ENCODE measurements at regions not wholly inside any gene's neighbourhood (a gene's known extent, or its start where the extent isn't known, plus 50 kb on each side); places are given as distances from the start of the nearest gene placed in this dataset.
A peak's percentile ranks its signal among the peaks of the same experiment; 100 is the strongest.

DNA sequence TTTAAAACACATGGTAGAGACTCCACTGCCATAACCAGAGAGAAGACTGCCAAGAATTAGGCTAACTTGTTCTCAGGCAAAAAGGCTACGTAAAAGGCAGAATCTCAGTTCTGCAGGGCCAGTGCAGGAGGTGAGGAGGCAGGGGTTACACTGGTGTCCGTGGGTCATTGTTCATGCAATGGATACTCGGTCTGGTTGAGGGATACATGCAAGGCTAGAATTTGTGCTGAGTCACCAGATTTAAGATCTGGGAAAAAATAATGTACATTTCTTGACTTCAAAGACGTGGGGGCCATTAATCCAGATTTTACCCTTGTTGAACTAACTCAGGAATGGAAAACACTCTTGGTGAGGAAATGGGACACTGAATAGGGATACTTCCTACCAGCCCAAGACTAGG lies 52.3 kb upstream of the DPH5 start:
- Histone ChIP-seq H3K4me2 (ENCODE audit: low read depth, low read length) (no peak overlapping the region), H3K9me3 (ENCODE audit: low read length) (no peaks in the 10 kb centered on the region), H3K27me3 (ENCODE audit: control insufficient read depth in 1 of 2, insufficient read depth in 2 of 2, low read length in 2 of 2) (no peaks in the 10 kb centered on the region), H3K36me3 (replicated peaks in 1 of 2; ENCODE audit: control insufficient read depth in 1 of 2, insufficient read depth in 2 of 2, low read length in 2 of 2) (no peaks in the 10 kb centered on the region), H3K79me2 (ENCODE audit: insufficient read depth, low read length) (no peaks in the 10 kb centered on the region), H4K20me1 (ENCODE audit: insufficient read depth, low read length) (no peaks in the 10 kb centered on the region), H3K4me1 (ENCODE audit: insufficient read depth, low read length) (no peaks in the 10 kb centered on the region), H3K9ac (ENCODE audit: insufficient read depth, low read depth, low read length) (no peak overlapping the region), H2AFZ (ENCODE audit: low read length) (no peak overlapping the region), H3K27ac (ENCODE audit: extremely low read length, insufficient read depth, low read length) (no peak overlapping the region), H3K4me3 (replicated peaks in 1 of 3; ENCODE audit: insufficient read depth in 1 of 3, low read depth in 2 of 3, low read length in 3 of 3) (no peak overlapping the region)
- FAIRE-seq (no peak), DNase-seq (ENCODE audit: low spot score) (no peak), ATAC-seq (no peak)
- WGBS (ENCODE audit: low lambda C conversion rate) = 89% methylated on average over 4 of the region's 4 CpGs
- in situ Hi-C loops (cut with HindIII; ENCODE audit: extremely low pct_ligation_motif_present, low pct_unique_long_range_greater_than_20kb) (no loop called here), intact Hi-C loops (cut with micrococcal nuclease; ENCODE audit: unreplicated experiment) (no loop called here)
- CTCF ChIA-PET (ENCODE audit: low intra/inter-chr PET ratio, low total read pairs) = no interaction called here
- POLR2A ChIA-PET = no interaction called here
- peak; percentile 93 for TF ChIP-seq MAFF (IDR thresholded peaks at IDR 0.05; ENCODE audit: low read depth, low read length)
- peak; percentile 91 to 96 for TF ChIP-seq MAFK (conservative IDR thresholded peaks at IDR 0.05 in 1 of 2, IDR thresholded peaks at IDR 0.05 in 1 of 2; ENCODE audit: low read length in 2 of 2)
- TF ChIP-seq PHB2 (IDR thresholded peaks at IDR 0.05; ENCODE audit: partially characterized antibody) = no peak
- peak; percentile 67 for TF ChIP-seq NFE2L2 (IDR thresholded peaks at IDR 0.05; ENCODE audit: low read length)
- TF ChIP-seq GATAD1 (CRISPR knock-in tag; IDR thresholded peaks at IDR 0.05) = no peak
- no peak for TF ChIP-seq ZNF720 (CRISPR knock-in tag; IDR thresholded peaks at IDR 0.05)
- BruUV-seq (replicated peaks) = no TSS peak

DNA sequence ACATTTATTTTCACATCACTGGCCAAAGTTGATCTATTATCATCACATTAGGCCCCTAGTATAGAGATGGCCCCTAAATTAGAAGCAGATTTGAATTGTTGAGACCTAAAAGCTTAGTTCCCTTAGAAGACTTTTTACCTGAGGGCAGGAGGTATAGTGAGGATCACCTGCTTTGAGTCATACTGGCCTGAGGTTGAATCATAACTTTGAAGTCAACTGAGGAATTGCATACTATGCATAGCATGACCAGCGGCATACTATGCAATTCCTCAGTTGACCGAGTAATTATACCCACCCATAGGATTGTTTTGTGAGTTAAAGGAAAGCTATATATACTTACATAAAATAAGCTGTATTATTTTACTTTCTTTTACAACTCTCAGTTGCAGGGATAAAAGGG lies 50.3 kb upstream of the DPH5 start:
- no peaks in the 10 kb centered on the region for H3K27me3 ChIP-seq (ENCODE audit: control insufficient read depth in 1 of 2, insufficient read depth in 2 of 2, low read length in 2 of 2)
- H4K20me1 ChIP-seq (ENCODE audit: insufficient read depth, low read length) = no peaks in the 10 kb centered on the region
- BruUV-seq (replicated peaks) = no TSS peak
- no peak overlapping the region for H3K27ac ChIP-seq (ENCODE audit: extremely low read length, insufficient read depth, low read length)
- H3K36me3 ChIP-seq (replicated peaks in 1 of 2; ENCODE audit: control insufficient read depth in 1 of 2, insufficient read depth in 2 of 2, low read length in 2 of 2) = no peaks in the 10 kb centered on the region
- TF ChIP-seq ELF3 (CRISPR knock-in tag; IDR thresholded peaks at IDR 0.05) (no peak), ZSCAN9 (CRISPR knock-in tag; IDR thresholded peaks at IDR 0.05; ENCODE audit: borderline replicate concordance) (no peak), KDM2A (CRISPR knock-in tag; IDR thresholded peaks at IDR 0.05; ENCODE audit: borderline replicate concordance, low read depth) (no peak), BRD4 (CRISPR knock-in tag; IDR thresholded peaks at IDR 0.05) (no peak), ZNF879 (CRISPR knock-in tag; IDR thresholded peaks at IDR 0.05) (no peak), SKI (IDR thresholded peaks at IDR 0.05; ENCODE audit: partially characterized antibody) (no peak)
- no peaks in the 10 kb centered on the region for H3K79me2 ChIP-seq (ENCODE audit: insufficient read depth, low read length)
- no peak overlapping the region for H2AFZ ChIP-seq (ENCODE audit: low read length)
- no peak overlapping the region for H3K4me3 ChIP-seq (replicated peaks in 1 of 3; ENCODE audit: insufficient read depth in 1 of 3, low read depth in 2 of 3, low read length in 3 of 3)
- intact Hi-C loops (cut with micrococcal nuclease; ENCODE audit: unreplicated experiment) (no loop called here), in situ Hi-C loops (cut with HindIII; ENCODE audit: extremely low pct_ligation_motif_present, low pct_unique_long_range_greater_than_20kb) (no loop called here)
- H3K4me2 ChIP-seq (ENCODE audit: low read depth, low read length) = no peak overlapping the region
- POLR2A ChIA-PET = no interaction called here
- H3K9ac ChIP-seq (ENCODE audit: insufficient read depth, low read depth, low read length) = no peak overlapping the region
- DNase-seq (ENCODE audit: low spot score) (no peak), FAIRE-seq (no peak), ATAC-seq (no peak)
- 90% methylated on average over 2 of the region's 2 CpGs for WGBS (ENCODE audit: low lambda C conversion rate)
- CTCF ChIA-PET (ENCODE audit: low intra/inter-chr PET ratio, low total read pairs) = no interaction called here
- no peaks in the 10 kb centered on the region for H3K4me1 ChIP-seq (ENCODE audit: insufficient read depth, low read length)
- H3K9me3 ChIP-seq (ENCODE audit: low read length) = no peaks in the 10 kb centered on the region

Small RNA genes in the stretch of these regions (small RNA-seq; reads per million reads assigned to genes)
- gene RF00424 (ENCODE audit: insufficient read depth in 2 of 3, insufficient read length in 3 of 3, low read depth in 2 of 3, low replicate concordance in 1 of 3) = 0 to 1.9 (median 0) reads per million in 3 experiments

All from HepG2 (cell line).